ENCODE measurements at regions not wholly inside any gene's neighbourhood (a gene's known extent, or its start where the extent isn't known, plus 50 kb on each side); places are given as distances from the start of the nearest gene placed in this dataset.
A peak's percentile ranks its signal among the peaks of the same experiment; 100 is the strongest.

GRCh38 chr5:128673000-128673399 is 135.0 kb upstream of the FBN2 start:
- DNase-seq (ENCODE audit: low read depth), result no peak
- TF ChIP-seq, protein P1, sequence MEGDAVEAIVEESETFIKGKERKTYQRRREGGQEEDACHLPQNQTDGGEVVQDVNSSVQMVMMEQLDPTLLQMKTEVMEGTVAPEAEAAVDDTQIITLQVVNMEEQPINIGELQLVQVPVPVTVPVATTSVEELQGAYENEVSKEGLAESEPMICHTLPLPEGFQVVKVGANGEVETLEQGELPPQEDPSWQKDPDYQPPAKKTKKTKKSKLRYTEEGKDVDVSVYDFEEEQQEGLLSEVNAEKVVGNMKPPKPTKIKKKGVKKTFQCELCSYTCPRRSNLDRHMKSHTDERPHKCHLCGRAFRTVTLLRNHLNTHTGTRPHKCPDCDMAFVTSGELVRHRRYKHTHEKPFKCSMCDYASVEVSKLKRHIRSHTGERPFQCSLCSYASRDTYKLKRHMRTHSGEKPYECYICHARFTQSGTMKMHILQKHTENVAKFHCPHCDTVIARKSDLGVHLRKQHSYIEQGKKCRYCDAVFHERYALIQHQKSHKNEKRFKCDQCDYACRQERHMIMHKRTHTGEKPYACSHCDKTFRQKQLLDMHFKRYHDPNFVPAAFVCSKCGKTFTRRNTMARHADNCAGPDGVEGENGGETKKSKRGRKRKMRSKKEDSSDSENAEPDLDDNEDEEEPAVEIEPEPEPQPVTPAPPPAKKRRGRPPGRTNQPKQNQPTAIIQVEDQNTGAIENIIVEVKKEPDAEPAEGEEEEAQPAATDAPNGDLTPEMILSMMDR (conservative IDR thresholded peaks at IDR 0.05; ENCODE audit: low read depth, low read length), result no peak
- H3K4me3 ChIP-seq (ENCODE audit: low read length), result no peak overlapping the region

DNA sequence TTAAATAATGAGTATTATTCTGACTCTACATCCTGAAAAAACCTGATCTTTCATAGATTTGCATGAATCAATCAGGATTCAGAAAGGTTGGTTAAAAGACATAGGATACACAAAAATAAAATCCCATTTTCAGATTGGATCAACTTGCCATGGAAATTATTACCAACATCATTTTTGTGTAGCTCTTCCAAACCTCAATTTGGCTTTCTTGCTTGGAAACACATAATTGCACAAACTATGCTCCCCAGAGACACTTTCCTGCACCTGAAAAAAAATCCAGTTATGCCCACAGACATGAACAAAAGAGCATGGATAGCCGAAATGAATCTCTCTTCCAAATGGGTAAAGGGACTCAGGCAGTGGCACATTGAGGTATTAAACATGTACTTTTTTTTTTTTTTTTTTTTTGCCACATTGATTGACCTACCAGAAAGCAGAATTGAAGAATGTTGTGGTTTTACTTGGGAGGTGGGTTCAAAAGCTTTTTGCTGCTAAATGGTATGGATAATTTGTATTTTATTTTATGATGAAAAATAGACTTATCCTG is 135.4 kb upstream of the FBN2 start:
- no peak for DNase-seq (ENCODE audit: low read depth)
- no peak overlapping the region for H3K4me3 ChIP-seq (ENCODE audit: low read length)
- TF ChIP-seq, protein P1 (conservative IDR thresholded peaks at IDR 0.05; ENCODE audit: low read depth, low read length), result no peak

DNA sequence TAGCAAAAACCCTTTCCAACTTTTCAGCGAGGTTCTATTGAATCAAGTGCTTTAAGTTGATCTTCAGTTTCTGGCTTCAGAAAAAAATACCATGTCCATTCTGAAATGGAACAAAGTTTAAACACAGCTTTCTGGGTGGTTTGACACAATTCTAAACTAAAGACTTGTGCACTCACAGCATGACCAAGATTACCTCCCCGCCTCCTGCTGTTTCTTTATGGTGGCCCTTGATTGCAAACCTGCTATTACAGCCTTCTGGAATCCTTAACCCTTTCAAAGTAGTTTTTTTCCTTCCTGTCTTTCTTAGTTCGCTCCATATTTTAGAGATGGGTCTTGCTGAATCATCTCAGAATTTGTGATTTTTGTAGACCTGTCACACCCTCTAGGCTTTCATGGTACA is 135.9 kb upstream of the FBN2 start:
- DNase-seq (ENCODE audit: low read depth), result no peak
- TF ChIP-seq, protein P1 (conservative IDR thresholded peaks at IDR 0.05; ENCODE audit: low read depth, low read length), result no peak
- no peak overlapping the region for H3K4me3 ChIP-seq (ENCODE audit: low read length)

DNA sequence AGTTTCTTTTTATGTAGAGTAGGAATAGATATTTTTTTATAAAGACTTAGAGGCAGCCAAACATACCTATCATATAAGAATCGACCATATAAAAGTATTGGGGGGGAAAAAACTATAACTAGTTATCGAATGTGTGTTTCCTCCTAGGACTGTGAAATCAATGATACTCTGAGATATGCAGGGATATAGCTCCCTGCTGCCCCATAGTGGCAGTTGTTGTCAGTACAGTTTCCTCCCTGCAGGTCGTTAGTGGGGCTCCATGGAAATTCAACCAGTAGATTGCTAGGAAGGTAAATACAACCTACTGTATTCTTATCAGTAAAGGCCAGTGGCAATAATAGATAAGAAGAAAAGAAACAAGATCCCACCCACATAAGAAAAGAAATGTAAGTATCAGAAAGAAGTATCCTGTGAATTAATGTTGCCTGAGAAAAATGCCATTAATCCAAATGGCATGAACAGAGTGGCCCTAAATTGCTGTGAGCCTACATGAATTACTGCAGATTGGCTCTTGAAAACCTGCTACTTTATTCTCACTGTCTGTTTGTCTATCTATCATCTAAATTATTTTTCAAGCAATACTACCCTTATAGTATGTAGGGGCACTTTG is 136.9 kb upstream of the FBN2 start:
- DNase-seq (ENCODE audit: low read depth), result no peak
- TF ChIP-seq, protein P1 (conservative IDR thresholded peaks at IDR 0.05; ENCODE audit: low read depth, low read length), result peak; percentile 82
- no peak overlapping the region for H3K4me3 ChIP-seq (ENCODE audit: low read length)

GRCh38 chr5:128681096-128681495 is 143.1 kb upstream of the FBN2 start:
- DNase-seq (ENCODE audit: low read depth), result no peak
- H3K4me3 ChIP-seq (ENCODE audit: low read length), result no peak overlapping the region
- TF ChIP-seq, protein P1 (conservative IDR thresholded peaks at IDR 0.05; ENCODE audit: low read depth, low read length), result no peak

DNA sequence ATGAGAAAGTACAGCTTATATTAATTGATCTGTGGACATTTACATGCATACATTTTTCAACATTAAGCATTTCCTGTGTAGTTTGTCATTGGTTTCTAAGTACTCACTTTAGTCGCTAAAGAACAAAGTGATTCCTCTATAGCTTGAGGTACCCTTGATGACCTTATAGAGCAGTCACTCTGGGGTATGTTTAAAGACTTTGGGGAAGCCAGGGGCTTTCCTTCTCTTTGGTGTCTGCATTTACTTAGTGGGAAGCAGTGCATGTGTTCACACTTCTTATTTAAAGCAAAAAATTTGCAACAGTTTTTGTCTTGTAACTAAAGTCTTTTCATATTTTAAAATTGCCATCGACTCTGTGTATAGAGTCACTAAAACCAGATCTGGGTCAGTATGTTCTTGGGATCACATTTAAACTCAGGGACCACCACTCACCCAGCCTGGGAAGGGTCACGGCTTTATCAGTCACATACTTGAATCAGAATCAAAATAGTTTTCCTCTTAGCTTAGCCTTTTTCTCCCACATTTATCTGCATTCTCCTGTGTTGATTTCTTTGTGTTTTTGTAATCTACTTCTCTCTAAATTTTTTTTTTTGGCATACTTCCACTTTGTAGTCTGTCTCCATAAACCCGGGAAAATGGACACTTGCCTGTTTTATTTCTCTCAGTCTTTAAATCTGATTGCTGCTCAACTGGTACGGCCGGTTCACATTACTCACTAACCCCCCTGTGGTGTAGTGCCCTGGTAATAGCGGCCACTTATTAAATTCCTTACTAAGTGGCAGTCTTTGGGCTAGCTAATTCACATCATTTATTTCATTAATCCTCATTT is 143.9 kb upstream of the FBN2 start:
- DNase-seq (ENCODE audit: low read depth), result peak; percentile 80
- TF ChIP-seq, protein P1 (conservative IDR thresholded peaks at IDR 0.05; ENCODE audit: low read depth, low read length), result no peak
- H3K4me3 ChIP-seq (ENCODE audit: low read length), result no peak overlapping the region

Data from retinal pigment epithelial cell (primary cell).